Epidermal melanocyte (primary cell): ENCODE measurements at regions not wholly inside any gene's neighbourhood (a gene's known extent, or its start where the extent isn't known, plus 50 kb on each side); places are given as distances from the start of the nearest gene placed in this dataset.

ENCODE experiments used
- DNase-seq: peaks from one replicate; pipeline ENCODE4 v3.0.0; 2011; ENCODE audit warnings: low spot score; ENCODE audit not compliant: insufficient read length

GRCh38 chr1:184310157-184310819, 76.5 kb upstream of the C1orf21 start:
- DNase-seq = no peak

GRCh38 chr1:184311580-184311979, 75.2 kb upstream of the C1orf21 start:
- DNase-seq = no peak

- no peak for DNase-seq
These were observed 71.6 kb upstream of the C1orf21 start for GRCh38 chr1:184315254-184315653.

GRCh38 chr1:184319879-184320278, 67.0 kb upstream of the C1orf21 start:
- no peak for DNase-seq

- DNase-seq = no peak
These were observed 64.6 kb upstream of the C1orf21 start for GRCh38 chr1:184322253-184322652.

GRCh38 chr1:184324972-184325371, 61.9 kb upstream of the C1orf21 start:
- no peak for DNase-seq

GRCh38 chr1:184326278-184326677, 60.6 kb upstream of the C1orf21 start:
- DNase-seq = no peak

- no peak for DNase-seq
These were observed 57.4 kb upstream of the C1orf21 start for GRCh38 chr1:184329245-184329953.

- DNase-seq = no peak
These were observed 56.6 kb upstream of the C1orf21 start for GRCh38 chr1:184329962-184330868.

- DNase-seq = no peak
These were observed 56.0 kb upstream of the C1orf21 start for GRCh38 chr1:184330875-184331274.
